ENCODE measurements at regions not wholly inside any gene's neighbourhood (a gene's known extent, or its start where the extent isn't known, plus 50 kb on each side); places are given as distances from the start of the nearest gene placed in this dataset.

- no peaks in the 10 kb centered on the region for H3K27me3 Mint-ChIP-seq (ENCODE audit: low read depth)
- DNase-seq, result no peak
- H3K27ac Mint-ChIP-seq, result no peak overlapping the region
- CTCF ChIA-PET, result interaction anchor here (0.7 to 3.0 kb wide), 9 partner anchors 53 to 748 kb away, joined by 3 to 73 read pairs (median 6); no protein-coding TSS in a partner anchor
- H3K36me3 Mint-ChIP-seq (ENCODE audit: low read depth), result no peaks in the 10 kb centered on the region
- H3K4me3 Mint-ChIP-seq, result no peak overlapping the region
- no peaks in the 10 kb centered on the region for H3K9me3 Mint-ChIP-seq
- H3K4me1 Mint-ChIP-seq (ENCODE audit: low read depth), result peaks cover 23% of the 10 kb centered on the region
- intact Hi-C loops (cut with micrococcal nuclease), result loop anchor here (1.0 to 10.0 kb wide), 4 partner anchors 253 to 1321 kb away; partner anchors contain the start of gene FUCA2
Measured at GRCh38 chr6:142694054-142694453, 250.9 kb downstream of the HIVEP2 start.

- intact Hi-C loops (cut with micrococcal nuclease), result loop anchor here (10.0 kb wide), 1 partner anchor 1320 kb away; no protein-coding TSS in a partner anchor
- CTCF ChIA-PET, result interaction anchor here (1.1 kb wide), 1 partner anchor 332 kb away, joined by 4 read pairs; no protein-coding TSS in a partner anchor
- no peak for DNase-seq
- H3K4me3 Mint-ChIP-seq, result no peak overlapping the region
- no peaks in the 10 kb centered on the region for H3K36me3 Mint-ChIP-seq (ENCODE audit: low read depth)
- peaks cover 23% of the 10 kb centered on the region for H3K4me1 Mint-ChIP-seq (ENCODE audit: low read depth)
- no peaks in the 10 kb centered on the region for H3K27me3 Mint-ChIP-seq (ENCODE audit: low read depth)
- H3K27ac Mint-ChIP-seq, result no peak overlapping the region
- no peaks in the 10 kb centered on the region for H3K9me3 Mint-ChIP-seq
Measured at GRCh38 chr6:142695016-142695415, 250.0 kb downstream of the HIVEP2 start.

- H3K36me3 Mint-ChIP-seq (ENCODE audit: low read depth), result no peaks in the 10 kb centered on the region
- no peak overlapping the region for H3K27ac Mint-ChIP-seq
- H3K27me3 Mint-ChIP-seq (ENCODE audit: low read depth), result no peaks in the 10 kb centered on the region
- DNase-seq, result no peak
- no peak overlapping the region for H3K4me3 Mint-ChIP-seq
- peaks cover 23% of the 10 kb centered on the region for H3K4me1 Mint-ChIP-seq (ENCODE audit: low read depth)
- intact Hi-C loops (cut with micrococcal nuclease), result loop anchor here (10.0 kb wide), 1 partner anchor 1318 kb away; no protein-coding TSS in a partner anchor
- H3K9me3 Mint-ChIP-seq, result no peaks in the 10 kb centered on the region
- CTCF ChIA-PET, result interaction anchor here (0.6 to 1.1 kb wide), 4 partner anchors 16 to 731 kb away, joined by 3 to 5 read pairs (median 4); no protein-coding TSS in a partner anchor
Measured at GRCh38 chr6:142696123-142697000, 248.6 kb downstream of the HIVEP2 start.

DNA sequence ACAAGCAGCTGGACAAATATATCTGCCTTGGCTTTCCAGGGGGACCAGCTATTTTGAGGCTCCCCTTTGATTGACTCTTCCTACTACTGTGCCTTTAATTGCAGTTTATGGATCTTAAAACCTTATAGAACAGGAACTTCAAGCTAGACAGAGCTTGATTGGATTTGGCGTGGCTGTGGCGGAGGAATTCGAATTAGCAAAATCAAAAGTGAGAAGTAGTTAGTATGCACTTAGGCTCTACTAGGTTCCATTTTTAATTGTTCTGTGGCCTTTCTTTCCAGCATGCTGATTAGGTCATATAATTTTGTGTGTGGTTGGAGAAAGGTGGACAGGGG is 248.0 kb downstream of the HIVEP2 start:
- no peaks in the 10 kb centered on the region for H3K9me3 Mint-ChIP-seq
- no peaks in the 10 kb centered on the region for H3K27me3 Mint-ChIP-seq (ENCODE audit: low read depth)
- H3K27ac Mint-ChIP-seq, result no peak overlapping the region
- peaks cover 23% of the 10 kb centered on the region for H3K4me1 Mint-ChIP-seq (ENCODE audit: low read depth)
- no peak for DNase-seq
- no peaks in the 10 kb centered on the region for H3K36me3 Mint-ChIP-seq (ENCODE audit: low read depth)
- CTCF ChIA-PET, result interaction anchor here (0.9 kb wide), 1 partner anchor 330 kb away, joined by 3 read pairs; no protein-coding TSS in a partner anchor
- no peak overlapping the region for H3K4me3 Mint-ChIP-seq
- intact Hi-C loops (cut with micrococcal nuclease), result loop anchor here (10.0 kb wide), 1 partner anchor 1318 kb away; no protein-coding TSS in a partner anchor

DNA sequence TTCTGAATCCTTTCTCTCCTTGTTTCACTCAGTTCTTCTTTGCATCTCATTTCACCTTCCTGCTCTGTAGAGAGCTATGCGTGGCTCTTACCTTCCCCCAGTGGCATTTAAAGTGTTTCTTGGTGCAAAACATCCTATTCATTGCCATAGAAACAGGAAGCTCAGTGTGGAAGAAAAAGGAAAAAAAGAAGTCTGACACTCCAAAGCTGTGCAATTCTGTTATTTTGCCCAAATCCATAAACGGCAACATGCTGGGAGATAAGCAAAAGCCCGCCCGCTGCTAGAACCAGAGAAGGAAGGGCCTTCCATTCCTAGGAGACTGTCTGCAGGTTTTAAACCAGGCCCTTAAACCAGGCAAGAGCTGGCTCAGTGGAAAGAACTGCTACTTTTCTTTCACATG is 247.1 kb downstream of the HIVEP2 start:
- CTCF ChIA-PET, result interaction anchor here (0.5 to 0.9 kb wide), 3 partner anchors 223 to 603 kb away, joined by 3 to 5 read pairs (median 4); no protein-coding TSS in a partner anchor
- Mint-ChIP-seq H3K4me1 (ENCODE audit: low read depth) (peaks cover 24% of the 10 kb centered on the region), H3K36me3 (ENCODE audit: low read depth) (no peaks in the 10 kb centered on the region), H3K4me3 (no peak overlapping the region), H3K27me3 (ENCODE audit: low read depth) (no peaks in the 10 kb centered on the region), H3K9me3 (no peaks in the 10 kb centered on the region), H3K27ac (no peak overlapping the region)
- intact Hi-C loops (cut with micrococcal nuclease), result loop anchor here (10.0 kb wide), 1 partner anchor 1317 kb away; no protein-coding TSS in a partner anchor
- DNase-seq, result no peak

GRCh38 chr6:142698751-142699150 is 246.2 kb downstream of the HIVEP2 start:
- Mint-ChIP-seq H3K36me3 (ENCODE audit: low read depth) (no peaks in the 10 kb centered on the region), H3K9me3 (no peaks in the 10 kb centered on the region), H3K4me3 (no peak overlapping the region), H3K27me3 (ENCODE audit: low read depth) (no peaks in the 10 kb centered on the region), H3K27ac (no peak overlapping the region), H3K4me1 (ENCODE audit: low read depth) (peaks cover 18% of the 10 kb centered on the region)
- intact Hi-C loops (cut with micrococcal nuclease), result loop anchor here (10.0 kb wide), 1 partner anchor 1316 kb away; no protein-coding TSS in a partner anchor
- no peak for DNase-seq
- CTCF ChIA-PET, result interaction anchor here (0.7 to 1.5 kb wide), 4 partner anchors 65 to 328 kb away, joined by 3 to 4 read pairs (median 3); no protein-coding TSS in a partner anchor

DNA sequence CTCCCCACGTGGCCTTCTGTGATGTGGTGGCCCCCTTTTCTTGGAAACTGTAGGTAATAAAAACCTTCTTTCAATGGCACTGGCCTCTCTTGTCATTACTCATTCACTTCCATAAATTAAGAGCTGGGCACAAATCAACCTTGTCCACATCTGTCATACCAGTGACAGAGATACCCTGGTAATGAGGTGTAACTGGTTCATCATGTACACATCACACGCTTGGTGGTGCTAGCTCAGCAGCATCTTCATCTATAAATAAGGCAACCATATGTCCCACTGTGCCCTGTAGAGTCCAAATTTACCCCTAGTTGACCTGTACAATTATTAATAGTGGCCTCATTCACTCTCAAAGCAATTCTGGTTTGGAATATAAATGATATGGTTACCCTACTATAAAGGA is 245.6 kb downstream of the HIVEP2 start:
- Mint-ChIP-seq H3K4me3 (no peak overlapping the region), H3K4me1 (ENCODE audit: low read depth) (peaks cover 11% of the 10 kb centered on the region), H3K36me3 (ENCODE audit: low read depth) (no peaks in the 10 kb centered on the region), H3K9me3 (no peaks in the 10 kb centered on the region), H3K27ac (no peak overlapping the region), H3K27me3 (ENCODE audit: low read depth) (no peaks in the 10 kb centered on the region)
- DNase-seq, result no peak
- CTCF ChIA-PET, result interaction anchor here (1.0 to 1.5 kb wide), 3 partner anchors 224 to 327 kb away, joined by 3 to 4 read pairs (median 3); no protein-coding TSS in a partner anchor
- intact Hi-C loops (cut with micrococcal nuclease), result loop anchor here (10.0 kb wide), 1 partner anchor 1315 kb away; no protein-coding TSS in a partner anchor

- intact Hi-C loops (cut with micrococcal nuclease), result no loop called here
Measured at GRCh38 chr6:142700032-142700431, 244.9 kb downstream of the HIVEP2 start.

GRCh38 chr6:142700671-142701312 is 244.2 kb downstream of the HIVEP2 start:
- no peaks in the 10 kb centered on the region for H3K36me3 Mint-ChIP-seq (ENCODE audit: low read depth)
- H3K4me1 Mint-ChIP-seq (ENCODE audit: low read depth), result peaks cover 9% of the 10 kb centered on the region
- no peak overlapping the region for H3K27ac Mint-ChIP-seq
- no peaks in the 10 kb centered on the region for H3K27me3 Mint-ChIP-seq (ENCODE audit: low read depth)
- no peak for DNase-seq
- CTCF ChIA-PET, result interaction anchor here (3.2 kb wide), 1 partner anchor 8 kb away, joined by 13 read pairs; no protein-coding TSS in a partner anchor
- intact Hi-C loops (cut with micrococcal nuclease), result no loop called here
- H3K9me3 Mint-ChIP-seq, result no peaks in the 10 kb centered on the region
- H3K4me3 Mint-ChIP-seq, result no peak overlapping the region

More at GRCh38 chr6:142700032-142700431, 244.9 kb downstream of the HIVEP2 start:
- DNase-seq, result no peak
- no peaks in the 10 kb centered on the region for H3K36me3 Mint-ChIP-seq (ENCODE audit: low read depth)
- H3K4me3 Mint-ChIP-seq, result no peak overlapping the region
- H3K9me3 Mint-ChIP-seq, result no peaks in the 10 kb centered on the region
- H3K4me1 Mint-ChIP-seq (ENCODE audit: low read depth), result peaks cover 8% of the 10 kb centered on the region
- CTCF ChIA-PET, result interaction anchor here (1.5 kb wide), 1 partner anchor 327 kb away, joined by 4 read pairs; no protein-coding TSS in a partner anchor
- H3K27me3 Mint-ChIP-seq (ENCODE audit: low read depth), result no peaks in the 10 kb centered on the region
- no peak overlapping the region for H3K27ac Mint-ChIP-seq
